Hepatocyte (in vitro differentiated cells): ENCODE measurements at regions not wholly inside any gene's neighbourhood (a gene's known extent, or its start where the extent isn't known, plus 50 kb on each side); places are given as distances from the start of the nearest gene placed in this dataset.

Experiments
- EZH2phosphoT487 ChIP-seq: fragments of 200-600 bp; sonication (generic); IDR thresholded peaks from one replicate; pipeline ENCODE4 v1.6.1; 2018; ENCODE audit warnings: antibody characterized with exemption, mild to moderate bottlenecking, low read depth, moderate library complexity; ENCODE audit not compliant: unreplicated experiment, severe bottlenecking
- TF ChIP-seq, protein P1 (sequence below): fragments of 200-600 bp; sonication (generic); IDR thresholded peaks from 2 replicates; pipeline ENCODE4 v1.5.1; 2016; ENCODE audit warnings: antibody characterized with exemption, mild to moderate bottlenecking; ENCODE audit not compliant: poor library complexity

DNA sequence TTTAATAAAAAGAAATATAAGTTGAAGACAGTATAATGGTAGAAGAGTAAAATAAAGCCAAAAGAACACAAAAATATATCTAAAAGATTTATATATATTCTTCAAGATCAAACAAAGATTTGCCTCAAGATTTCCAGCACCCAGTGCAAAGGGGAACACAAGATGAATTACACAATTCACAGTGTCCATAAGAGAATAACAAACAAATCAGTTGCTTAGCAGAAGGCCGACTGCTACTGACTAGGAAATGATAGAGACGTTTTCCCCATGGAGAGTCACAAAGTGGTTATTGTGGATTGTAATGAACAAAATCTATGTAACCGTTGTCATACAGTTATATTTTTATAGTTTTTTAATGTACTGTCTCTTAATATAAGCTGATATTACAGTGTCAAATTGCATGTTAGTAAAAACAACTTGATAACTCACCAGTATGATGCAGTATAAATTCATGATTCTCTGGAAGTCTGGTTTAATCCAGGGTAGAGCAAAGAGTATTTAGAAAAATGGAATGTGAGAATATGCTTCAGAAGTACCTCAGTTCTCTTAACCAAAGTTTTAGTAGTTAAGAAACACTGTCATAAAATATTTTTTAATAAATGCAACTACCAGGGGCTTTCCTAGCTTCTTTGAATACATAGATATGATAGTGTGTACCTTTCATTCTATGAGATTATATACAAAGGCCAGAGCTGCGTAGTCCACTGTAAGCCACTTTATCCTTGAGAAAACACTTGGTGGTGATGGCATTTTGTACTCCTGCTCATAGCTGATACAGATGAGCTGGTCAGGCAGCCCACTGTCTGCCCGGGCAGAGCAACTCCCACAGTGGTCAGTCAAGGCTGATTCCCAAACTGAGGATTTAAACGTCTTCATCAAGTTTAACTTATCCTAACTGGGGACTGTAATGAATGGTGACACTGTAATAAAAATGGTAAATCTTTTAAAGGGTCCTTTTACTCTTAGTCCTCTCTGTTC, 180.5 kb upstream of the DTNA start:
- TF ChIP-seq, protein P1, sequence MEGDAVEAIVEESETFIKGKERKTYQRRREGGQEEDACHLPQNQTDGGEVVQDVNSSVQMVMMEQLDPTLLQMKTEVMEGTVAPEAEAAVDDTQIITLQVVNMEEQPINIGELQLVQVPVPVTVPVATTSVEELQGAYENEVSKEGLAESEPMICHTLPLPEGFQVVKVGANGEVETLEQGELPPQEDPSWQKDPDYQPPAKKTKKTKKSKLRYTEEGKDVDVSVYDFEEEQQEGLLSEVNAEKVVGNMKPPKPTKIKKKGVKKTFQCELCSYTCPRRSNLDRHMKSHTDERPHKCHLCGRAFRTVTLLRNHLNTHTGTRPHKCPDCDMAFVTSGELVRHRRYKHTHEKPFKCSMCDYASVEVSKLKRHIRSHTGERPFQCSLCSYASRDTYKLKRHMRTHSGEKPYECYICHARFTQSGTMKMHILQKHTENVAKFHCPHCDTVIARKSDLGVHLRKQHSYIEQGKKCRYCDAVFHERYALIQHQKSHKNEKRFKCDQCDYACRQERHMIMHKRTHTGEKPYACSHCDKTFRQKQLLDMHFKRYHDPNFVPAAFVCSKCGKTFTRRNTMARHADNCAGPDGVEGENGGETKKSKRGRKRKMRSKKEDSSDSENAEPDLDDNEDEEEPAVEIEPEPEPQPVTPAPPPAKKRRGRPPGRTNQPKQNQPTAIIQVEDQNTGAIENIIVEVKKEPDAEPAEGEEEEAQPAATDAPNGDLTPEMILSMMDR = no peak
- TF ChIP-seq EZH2phosphoT487 = no peak
